ENCODE measurements at regions not wholly inside any gene's neighbourhood (a gene's known extent, or its start where the extent isn't known, plus 50 kb on each side); places are given as distances from the start of the nearest gene placed in this dataset.

DNA sequence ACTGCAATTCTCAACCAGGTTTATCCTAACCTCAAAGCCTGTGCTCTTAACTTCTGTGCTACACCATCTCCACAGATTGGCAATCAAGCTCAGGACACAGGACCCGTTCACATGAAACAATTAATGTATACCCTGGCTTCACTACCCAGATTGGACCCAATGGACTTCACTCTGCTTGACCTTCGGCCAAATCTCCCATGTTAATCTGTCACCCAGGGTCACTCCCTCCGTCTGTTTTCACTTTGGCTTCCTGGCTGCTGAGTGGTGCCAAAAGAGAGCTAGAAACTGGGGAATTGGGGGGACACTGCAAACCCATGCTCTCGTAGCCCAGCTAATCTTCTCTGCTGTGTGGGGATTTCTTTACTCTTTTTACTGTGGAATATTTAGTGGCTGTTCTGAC, 216.1 kb upstream of the ZC3H12C start:
- no peak for TF ChIP-seq GATA3 (IDR thresholded peaks at IDR 0.05; ENCODE audit: low read depth, low read length)
- no peak for TF ChIP-seq GATA2 (IDR thresholded peaks at IDR 0.05; ENCODE audit: low read depth, low read length)

GRCh38 chr11:109884501-109884900, 208.7 kb upstream of the ZC3H12C start:
- TF ChIP-seq GATA2 (IDR thresholded peaks at IDR 0.05; ENCODE audit: low read depth, low read length) (no peak), GATA3 (IDR thresholded peaks at IDR 0.05; ENCODE audit: low read depth, low read length) (no peak)

- TF ChIP-seq GATA3 (IDR thresholded peaks at IDR 0.05; ENCODE audit: low read depth, low read length), result no peak
- TF ChIP-seq GATA2 (IDR thresholded peaks at IDR 0.05; ENCODE audit: low read depth, low read length), result no peak
These were observed 208.2 kb upstream of the ZC3H12C start for GRCh38 chr11:109885006-109885405.

DNA sequence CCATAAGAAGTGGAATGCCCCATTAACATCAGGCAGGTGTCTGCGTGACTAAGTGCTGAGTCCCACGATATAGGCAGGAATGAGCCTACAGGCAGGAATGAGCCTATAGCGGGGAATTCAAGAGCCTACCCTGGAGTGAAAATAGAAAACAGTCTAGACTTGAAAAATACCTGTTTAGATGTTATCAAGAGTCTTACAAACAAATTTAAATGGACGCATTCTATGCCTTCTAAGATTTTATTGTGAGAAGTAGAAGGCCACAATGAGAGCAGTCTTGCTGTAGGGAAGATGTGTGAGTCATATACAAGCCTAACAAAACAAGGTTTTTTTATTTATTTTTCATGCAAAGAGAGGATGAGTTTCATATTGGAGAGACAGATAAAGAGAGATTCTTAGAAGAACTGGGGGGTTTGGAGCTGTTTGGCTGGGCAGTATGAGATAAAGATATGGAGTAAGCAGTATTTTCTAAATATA, 200.8 kb upstream of the ZC3H12C start:
- TF ChIP-seq GATA3 (IDR thresholded peaks at IDR 0.05; ENCODE audit: low read depth, low read length) (no peak), GATA2 (IDR thresholded peaks at IDR 0.05; ENCODE audit: low read depth, low read length) (no peak)

- no peak for TF ChIP-seq GATA3 (IDR thresholded peaks at IDR 0.05; ENCODE audit: low read depth, low read length)
- no peak for TF ChIP-seq GATA2 (IDR thresholded peaks at IDR 0.05; ENCODE audit: low read depth, low read length)
These were observed 198.9 kb upstream of the ZC3H12C start for GRCh38 chr11:109894242-109894641.

- TF ChIP-seq GATA2 (IDR thresholded peaks at IDR 0.05; ENCODE audit: low read depth, low read length), result no peak
- TF ChIP-seq GATA3 (IDR thresholded peaks at IDR 0.05; ENCODE audit: low read depth, low read length), result no peak
These were observed 194.6 kb upstream of the ZC3H12C start for GRCh38 chr11:109898592-109898991.

GRCh38 chr11:109902764-109903433, 190.3 kb upstream of the ZC3H12C start:
- TF ChIP-seq GATA2 (IDR thresholded peaks at IDR 0.05; ENCODE audit: low read depth, low read length) (no peak), GATA3 (IDR thresholded peaks at IDR 0.05; ENCODE audit: low read depth, low read length) (no peak)

DNA sequence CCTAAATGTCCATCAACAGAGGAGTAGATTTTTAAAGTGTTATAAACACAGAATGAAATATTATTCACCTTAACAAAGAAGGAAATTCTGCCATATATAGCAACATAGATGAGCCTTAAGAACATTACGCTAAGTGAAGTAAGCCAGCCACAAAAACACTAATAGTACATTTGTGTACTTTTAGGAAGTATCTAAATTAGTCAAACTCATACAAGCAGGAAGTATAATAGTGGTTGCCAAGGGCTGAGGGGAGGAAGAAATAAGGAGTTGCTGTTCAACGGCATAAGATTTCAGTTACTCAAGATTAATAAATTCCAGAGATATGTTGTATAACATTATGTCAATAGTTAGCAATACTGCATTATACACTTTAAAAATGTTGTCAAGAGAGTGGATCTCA, 181.7 kb upstream of the ZC3H12C start:
- TF ChIP-seq GATA2 (IDR thresholded peaks at IDR 0.05; ENCODE audit: low read depth, low read length) (no peak), GATA3 (IDR thresholded peaks at IDR 0.05; ENCODE audit: low read depth, low read length) (no peak)

DNA sequence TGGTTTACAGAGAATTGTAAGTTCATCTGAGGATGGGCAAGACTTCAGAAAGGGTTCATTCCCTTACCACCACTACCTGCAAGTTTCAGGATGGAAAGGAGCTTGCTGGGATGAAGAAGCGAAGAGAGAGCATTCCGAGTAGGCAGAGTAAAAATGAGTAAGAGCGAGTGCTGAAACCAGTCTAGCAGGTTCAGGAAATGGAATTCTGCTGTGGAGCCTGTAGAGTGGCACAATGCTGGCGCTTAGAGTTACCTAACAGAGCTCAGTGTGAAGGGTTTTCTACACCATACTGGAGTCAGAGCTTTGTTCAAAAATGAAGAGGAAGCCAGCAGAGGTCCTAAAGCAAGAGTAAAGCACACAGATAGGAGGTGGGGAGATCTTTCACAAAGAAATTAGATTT, 179.2 kb upstream of the ZC3H12C start:
- TF ChIP-seq GATA3 (IDR thresholded peaks at IDR 0.05; ENCODE audit: low read depth, low read length), result no peak
- no peak for TF ChIP-seq GATA2 (IDR thresholded peaks at IDR 0.05; ENCODE audit: low read depth, low read length)

- TF ChIP-seq GATA2 (IDR thresholded peaks at IDR 0.05; ENCODE audit: low read depth, low read length) (no peak), GATA3 (IDR thresholded peaks at IDR 0.05; ENCODE audit: low read depth, low read length) (no peak)
These were observed 178.2 kb upstream of the ZC3H12C start for GRCh38 chr11:109914809-109915653.

- TF ChIP-seq GATA3 (IDR thresholded peaks at IDR 0.05; ENCODE audit: low read depth, low read length), result no peak
These were observed 166.3 kb upstream of the ZC3H12C start for GRCh38 chr11:109926941-109927340.

DNA sequence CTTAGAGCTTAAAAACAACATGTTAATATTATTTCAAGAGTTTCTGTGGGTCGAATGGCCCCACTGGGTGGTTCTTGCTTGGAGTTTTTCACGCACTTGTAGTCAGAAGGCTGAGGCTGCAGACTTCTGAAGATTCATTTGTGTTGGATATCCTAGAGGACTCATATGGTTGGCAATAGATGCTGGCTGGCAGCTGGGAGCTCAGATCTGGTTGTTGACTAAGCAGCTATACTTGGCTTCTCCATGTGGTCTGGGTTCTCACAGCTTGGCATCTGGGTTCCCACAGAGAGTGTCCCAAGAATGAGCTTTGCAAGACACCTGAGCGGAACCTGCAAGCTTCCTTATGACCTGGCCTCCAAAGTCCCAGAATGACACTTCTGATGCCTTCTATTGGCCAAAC, 163.9 kb upstream of the ZC3H12C start:
- no peak for TF ChIP-seq GATA3 (IDR thresholded peaks at IDR 0.05; ENCODE audit: low read depth, low read length)
- no peak for TF ChIP-seq GATA2 (IDR thresholded peaks at IDR 0.05; ENCODE audit: low read depth, low read length)

- TF ChIP-seq GATA2 (IDR thresholded peaks at IDR 0.05; ENCODE audit: low read depth, low read length) (no peak), GATA3 (IDR thresholded peaks at IDR 0.05; ENCODE audit: low read depth, low read length) (no peak)
These were observed 160.1 kb upstream of the ZC3H12C start for GRCh38 chr11:109933126-109933525.

DNA sequence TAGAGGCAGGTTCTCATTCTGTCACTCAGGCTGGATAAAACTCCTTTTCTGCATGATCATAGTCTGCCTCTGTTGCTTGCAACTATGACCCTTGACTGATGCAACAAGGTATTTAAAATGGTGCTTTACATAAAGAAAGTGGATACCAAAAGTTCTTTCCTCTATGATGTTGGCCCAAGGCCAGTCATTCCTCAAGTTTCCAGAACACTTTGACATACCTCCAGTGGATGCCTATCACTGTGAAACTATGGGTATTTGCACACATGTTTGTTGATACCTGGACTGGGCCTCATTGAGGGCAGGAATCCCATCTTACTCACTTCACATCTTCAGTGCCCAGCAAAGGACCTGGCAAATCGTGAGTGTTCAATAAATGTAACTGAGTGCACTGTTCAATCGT, 159.0 kb upstream of the ZC3H12C start:
- TF ChIP-seq GATA3 (IDR thresholded peaks at IDR 0.05; ENCODE audit: low read depth, low read length), result no peak
- TF ChIP-seq GATA2 (IDR thresholded peaks at IDR 0.05; ENCODE audit: low read depth, low read length), result no peak

- TF ChIP-seq GATA3 (IDR thresholded peaks at IDR 0.05; ENCODE audit: low read depth, low read length), result no peak
- TF ChIP-seq GATA2 (IDR thresholded peaks at IDR 0.05; ENCODE audit: low read depth, low read length), result no peak
These were observed 156.5 kb upstream of the ZC3H12C start for GRCh38 chr11:109936661-109937180.

Data from SH-SY5Y (cell line).